ENCODE measurements at regions not wholly inside any gene's neighbourhood (a gene's known extent, or its start where the extent isn't known, plus 50 kb on each side); places are given as distances from the start of the nearest gene placed in this dataset.

DNA sequence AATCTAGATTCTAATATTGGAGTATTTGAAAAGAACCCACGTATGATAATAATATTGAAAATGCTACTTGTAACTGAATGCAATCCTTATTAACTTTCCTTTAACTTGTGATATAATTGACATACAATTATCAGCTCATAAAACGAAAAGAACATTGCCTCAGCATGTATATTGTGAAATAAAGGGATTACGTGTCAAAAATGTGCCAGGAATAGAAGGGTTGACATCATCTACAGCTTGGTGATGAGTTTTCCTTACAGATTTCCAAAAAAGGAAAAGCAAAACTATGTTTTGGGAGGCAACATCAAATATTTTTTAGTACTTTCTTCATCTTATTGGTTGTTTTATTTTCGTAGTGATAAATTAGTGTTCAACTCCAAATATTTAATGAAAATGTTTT, 266.0 kb upstream of the PTGER4 start:
- no peak for DNase-seq

DNA sequence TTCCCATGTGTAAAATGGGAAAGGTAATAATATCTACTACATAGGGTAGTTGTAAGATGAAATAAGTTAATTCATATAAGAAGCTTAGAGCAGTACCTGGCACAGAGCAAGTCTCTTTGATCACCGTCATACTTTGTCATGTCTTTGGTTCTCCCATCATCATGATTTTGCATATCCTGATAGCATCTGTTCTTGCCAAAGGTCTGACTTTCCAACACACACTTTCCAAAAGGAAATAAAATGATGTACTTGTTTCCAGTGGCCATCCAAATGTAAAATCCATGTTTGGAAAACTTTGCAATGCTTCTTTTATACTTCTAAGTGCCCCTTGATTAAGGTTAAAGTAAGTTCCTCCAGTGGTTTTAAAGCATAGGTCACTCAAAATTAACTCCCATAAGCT, 266.9 kb upstream of the PTGER4 start:
- DNase-seq, result no peak

DNA sequence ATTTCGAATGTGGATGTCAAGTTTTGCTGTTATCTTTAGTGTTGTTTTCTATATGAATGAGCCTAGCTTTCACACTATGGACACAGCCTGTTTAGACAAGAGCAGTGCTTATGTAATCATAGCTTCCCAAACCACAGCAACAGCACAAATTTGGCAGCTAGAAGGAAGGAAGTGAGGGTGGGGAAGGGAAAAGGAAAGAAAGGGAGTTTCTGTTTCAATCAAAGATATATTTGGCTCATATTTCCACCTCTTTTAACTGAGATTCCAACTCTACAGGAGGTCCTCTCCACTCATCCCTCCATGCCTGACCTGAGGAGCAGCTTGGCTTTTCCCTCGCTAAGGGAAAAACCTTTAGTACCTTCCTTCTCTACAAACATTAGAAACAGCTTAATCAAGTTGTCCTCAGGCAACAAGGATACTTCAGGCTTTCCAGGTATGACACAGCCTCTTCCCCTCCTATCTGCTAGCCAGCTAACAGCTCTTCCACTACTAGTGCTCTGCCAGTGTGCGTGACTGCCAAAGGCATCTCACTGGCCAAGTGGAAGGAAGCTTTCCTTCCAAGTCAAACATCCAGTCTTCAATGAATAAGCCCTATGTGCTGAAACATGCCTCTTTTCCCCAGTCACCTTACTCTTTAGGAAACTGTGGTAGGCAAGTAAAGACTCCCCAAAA, 268.6 kb upstream of the PTGER4 start:
- no peak for DNase-seq

DNA sequence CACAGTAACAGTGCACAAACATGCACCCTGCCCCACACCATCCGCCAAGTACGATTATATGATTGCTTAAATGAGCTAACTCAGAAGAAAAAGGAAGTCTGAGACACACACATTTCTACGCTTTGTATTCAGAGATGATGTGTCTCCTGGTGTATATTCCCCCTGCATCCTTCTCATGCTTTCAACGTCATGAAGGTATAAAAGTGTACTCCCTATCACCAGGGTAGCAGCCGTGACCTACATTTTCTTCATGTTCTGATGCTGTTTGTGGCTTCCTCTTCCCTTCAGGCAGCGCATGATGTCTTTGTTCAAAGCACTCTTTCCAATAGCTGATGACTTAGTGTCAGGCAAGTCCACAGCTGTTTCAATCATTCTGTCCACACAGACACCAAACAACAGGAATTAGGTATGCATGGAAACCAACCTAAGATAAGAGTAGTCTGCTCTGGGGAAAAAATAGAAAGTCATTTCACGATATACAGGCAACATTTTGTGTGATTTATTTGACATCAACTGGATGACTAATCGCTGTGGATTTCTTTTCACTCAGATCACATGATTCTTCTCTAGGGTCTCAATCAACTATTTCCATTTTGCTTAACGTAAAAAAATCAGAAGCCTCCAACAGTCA, 269.4 kb upstream of the PTGER4 start:
- peak; percentile 91 to 92 for DNase-seq

DNA sequence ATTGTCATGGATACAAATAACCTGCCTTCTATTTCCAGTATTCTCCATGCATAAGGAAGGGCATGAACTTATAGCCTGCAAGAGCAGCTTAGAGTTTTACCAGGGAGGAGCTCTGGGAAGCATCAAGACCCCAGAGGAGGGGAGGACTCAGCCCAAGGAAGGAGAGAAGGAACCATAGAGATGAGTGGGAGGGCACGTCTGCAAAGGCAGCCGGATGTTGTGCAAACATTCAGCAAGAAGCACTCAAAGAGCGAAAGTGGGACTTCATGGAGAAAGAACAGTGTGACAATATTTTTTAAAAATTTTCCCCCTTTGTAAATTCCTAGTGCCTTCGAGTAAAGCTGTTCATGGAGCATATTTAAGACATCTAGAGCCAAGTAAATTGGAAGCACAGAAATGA, 270.1 kb upstream of the PTGER4 start:
- DNase-seq, result peak; percentile 62 to 68

DNA sequence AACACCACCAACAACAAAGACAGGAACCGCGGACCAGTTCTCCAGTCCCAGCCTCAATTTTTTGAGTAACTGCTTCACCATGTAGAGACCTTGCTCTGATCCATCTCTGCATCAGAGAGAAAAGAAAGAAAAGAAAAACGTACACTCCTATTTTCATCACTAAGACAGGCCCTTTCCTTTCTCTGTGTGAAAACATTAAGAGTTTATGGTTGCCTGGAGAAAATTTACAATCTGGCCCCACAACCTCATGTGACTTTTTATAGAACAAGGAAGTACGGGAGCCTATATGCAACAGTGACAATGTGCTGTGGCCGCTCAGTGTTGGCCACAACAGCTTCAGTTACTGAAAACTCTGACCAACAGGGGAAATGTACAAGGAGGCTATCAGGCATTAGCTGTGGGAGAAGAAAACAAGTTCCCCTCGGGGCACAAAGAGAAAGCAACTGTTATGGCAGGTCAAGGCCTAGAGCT, 272.9 kb upstream of the PTGER4 start:
- DNase-seq, result peak; percentile 55 to 56

DNA sequence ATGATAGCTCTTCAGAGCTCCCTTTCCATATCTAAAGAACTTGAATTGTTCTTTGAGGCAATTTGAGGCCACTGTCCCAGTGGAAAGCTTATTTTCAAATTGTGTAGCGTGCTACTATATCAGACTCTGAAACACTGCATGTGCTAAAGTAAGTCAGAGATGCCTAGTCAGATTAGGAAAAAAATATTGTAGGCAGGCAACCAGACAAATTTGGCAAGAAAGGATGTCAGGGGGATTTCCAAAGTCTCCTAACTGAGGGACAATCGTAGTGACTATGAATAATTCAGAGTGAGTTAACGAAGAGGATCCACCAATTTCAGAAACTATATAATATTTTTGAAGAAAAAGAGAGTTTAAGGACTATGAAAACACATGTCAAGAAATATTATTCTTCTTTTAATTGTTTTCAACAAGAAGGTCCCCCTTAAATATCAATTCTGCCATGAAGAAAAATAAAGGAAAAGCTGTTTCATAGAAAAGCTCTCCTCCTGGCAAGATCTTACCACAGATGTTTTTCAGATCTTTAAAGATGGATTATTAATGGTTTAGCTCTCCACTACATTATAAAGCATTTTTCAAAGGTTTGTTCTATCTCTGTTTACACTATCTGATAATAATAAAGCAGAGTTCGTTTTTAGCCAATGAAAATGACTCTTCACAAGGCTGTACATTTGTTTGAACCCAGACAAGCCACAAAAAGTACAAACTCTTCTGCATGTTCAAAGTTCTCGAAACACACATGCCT, 273.5 kb upstream of the PTGER4 start:
- peak; percentile 41 to 75 for DNase-seq

DNA sequence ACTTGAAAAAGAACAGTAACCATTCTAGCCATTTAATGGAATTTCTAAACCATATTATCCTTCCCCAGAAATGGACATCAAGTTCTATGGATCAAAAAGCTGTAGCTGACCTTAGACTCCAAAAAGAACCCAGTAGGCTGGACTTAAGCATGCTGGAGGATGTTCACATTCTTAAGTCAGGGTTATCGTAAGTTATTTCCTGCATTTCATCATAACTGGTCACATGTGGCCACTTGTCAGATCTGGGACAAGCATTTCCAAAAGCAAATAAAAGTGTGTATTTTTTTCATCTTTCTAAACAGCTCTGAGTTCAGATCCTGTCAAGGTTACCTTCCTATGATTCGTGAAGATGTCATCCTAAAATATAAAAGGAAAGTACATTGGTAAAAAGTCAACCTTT, 274.5 kb upstream of the PTGER4 start:
- DNase-seq, result no peak

DNA sequence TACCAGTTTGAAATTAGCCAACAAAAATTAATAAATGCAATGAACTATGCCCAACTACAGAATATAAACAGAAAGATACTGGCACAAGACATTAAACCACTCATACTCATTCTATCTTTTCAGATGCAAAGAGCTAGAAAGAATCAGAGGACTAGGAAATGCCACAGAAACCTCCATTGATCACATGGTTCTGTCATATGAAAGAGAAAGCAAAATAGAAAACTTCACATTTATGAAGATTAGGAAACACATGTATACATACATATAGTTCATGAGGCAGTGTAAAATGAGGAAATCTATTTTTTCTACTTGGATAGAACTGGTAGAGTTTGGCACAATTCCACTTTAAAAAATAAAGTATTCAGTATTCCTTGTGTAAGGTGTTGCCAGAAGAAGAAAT, 275.1 kb upstream of the PTGER4 start:
- peak in 1 of 2 donors; percentile 53 for DNase-seq

DNA sequence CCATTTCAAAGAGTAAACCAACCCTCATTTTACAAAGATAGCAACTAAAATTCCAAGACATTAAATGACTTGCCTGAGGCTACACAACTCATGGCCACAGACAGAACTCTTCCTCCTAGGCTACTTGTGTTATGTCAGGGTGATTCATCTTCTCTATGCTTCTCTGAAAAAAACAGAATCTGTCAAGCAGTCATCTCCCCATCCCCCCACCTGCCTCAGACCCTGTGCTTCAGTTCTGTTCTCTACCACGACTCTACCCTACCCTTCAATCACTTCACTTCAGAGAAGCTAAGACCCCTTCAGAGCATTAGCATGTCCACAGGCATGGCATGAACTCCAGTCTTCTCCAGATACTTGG, 277.7 kb upstream of the PTGER4 start:
- DNase-seq, result peak in 1 of 2 donors; percentile 32

DNA sequence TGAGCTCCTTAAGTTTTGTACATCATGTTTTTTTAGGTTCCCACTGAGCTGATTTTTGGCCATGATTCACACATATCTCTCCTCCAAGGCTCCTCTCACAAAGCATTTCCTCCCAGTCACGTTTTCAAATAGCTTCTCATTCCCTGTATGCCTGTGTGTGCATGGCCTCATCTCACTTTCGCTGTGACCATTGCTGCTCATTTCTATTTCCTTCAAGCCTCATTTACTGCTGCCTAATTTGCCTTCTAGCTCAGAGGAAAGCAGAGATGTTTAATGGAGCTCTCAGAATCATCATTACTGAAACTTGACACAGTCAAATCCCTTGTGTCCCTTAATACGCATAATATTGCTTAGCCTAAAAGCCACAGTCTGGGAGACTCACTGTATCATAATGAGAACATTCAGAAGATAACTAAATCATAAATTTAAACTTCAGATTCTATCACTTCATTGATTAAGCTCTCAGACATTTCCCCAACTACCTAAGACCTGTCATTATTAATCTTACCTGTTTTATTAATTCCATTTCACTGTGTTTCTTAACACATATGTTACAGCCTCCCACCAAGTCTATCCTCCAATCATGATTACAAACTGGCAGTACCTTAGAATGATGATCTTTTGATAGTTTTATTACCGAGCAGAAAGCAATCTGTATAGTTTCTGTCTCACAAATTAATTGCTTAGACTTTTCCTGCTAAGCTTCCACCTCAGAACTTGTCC, 278.3 kb upstream of the PTGER4 start:
- DNase-seq, result no peak

DNA sequence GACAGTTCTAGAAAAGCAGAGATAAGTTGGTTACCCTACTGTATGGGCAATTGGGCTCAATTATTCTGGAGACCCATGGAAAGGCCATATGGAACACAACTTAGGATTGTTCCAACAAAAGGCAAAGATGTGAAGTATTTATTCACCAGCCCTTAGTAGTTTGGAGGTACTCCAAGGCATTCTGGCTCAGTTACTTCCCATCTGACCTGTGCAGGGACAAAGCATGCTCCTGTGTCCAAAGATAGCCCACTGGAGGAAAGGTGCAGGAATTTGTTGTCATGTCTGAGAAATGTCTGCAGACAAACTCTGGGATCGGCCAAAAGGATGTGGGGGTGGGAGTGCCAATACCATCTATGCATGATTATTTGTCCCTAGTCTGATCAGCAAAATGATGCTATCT, 279.5 kb upstream of the PTGER4 start:
- no peak for DNase-seq

DNA sequence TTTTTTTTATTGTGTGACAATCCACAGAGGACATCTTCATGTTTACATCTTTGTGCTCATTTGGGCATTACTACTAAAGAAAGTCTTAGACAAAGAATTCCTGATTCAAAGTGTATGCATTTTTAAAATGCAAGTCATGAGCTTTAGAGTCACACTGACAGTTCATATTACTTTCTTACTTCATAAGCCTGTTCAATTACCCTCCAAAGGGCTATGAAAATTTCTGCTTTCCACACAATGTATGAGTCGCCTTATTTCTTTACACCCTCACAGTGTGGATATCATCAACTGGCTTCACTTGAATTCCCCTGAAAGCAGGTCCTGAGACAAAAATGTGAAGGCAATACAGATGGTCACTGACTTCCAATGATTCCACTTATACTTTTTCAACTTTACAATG, 280.4 kb upstream of the PTGER4 start:
- DNase-seq, result no peak

DNA sequence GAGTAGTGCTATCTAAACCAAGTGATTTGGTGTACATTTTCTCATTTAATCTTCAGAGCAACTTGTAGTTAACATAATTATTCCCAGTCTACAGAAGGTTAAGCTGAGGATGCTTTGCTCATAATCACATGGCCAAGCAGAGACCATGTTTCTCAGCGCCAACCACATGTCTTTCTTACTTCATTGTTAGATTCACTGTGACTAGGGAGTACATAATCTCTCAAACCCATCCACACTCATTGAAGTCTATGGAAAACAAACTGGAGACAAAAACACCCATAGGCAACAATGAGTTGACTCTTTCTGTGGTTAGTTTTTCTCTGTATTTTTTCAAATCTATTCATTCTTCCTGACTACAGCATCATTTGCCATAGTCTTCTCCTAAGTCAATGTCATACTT, 281.7 kb upstream of the PTGER4 start:
- no peak for DNase-seq

DNA sequence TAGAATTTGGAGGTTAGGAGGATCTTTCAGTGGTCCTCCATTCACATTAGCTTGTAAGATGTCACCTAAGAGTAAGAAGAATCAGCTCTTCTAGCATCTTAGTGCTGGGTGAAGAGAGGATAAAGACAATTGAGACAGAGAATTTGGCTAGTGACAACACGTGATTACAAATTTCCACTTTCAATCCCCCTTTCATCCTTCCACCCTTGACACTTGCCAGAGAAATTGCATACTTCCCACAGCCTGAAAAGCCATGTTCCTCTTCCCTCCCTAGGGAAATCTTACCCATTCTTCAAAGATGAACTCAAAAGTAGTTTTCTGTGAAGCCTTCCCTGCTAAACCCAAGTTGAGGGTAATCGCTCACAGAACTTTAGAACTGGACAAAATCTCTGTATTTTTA, 282.6 kb upstream of the PTGER4 start:
- DNase-seq, result no peak

DNA sequence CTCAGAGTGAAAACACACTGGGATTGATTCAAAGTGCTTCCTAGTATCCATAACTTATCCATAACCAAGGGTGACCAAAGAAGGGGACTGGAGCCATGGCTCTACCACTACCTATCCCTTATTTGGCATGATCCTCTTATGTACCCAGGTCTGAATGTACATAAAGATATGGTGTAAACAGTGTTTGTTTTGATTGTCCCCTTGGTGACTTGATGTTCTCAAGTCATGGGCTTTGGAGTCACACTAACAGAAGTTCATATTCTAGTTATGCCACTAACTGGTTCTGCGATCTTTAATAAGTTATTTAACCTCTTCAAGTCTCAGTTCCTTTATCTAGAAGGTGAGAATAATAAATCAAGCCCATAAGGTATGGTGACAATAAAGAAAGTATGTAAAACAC, 283.4 kb upstream of the PTGER4 start:
- no peak for DNase-seq

DNA sequence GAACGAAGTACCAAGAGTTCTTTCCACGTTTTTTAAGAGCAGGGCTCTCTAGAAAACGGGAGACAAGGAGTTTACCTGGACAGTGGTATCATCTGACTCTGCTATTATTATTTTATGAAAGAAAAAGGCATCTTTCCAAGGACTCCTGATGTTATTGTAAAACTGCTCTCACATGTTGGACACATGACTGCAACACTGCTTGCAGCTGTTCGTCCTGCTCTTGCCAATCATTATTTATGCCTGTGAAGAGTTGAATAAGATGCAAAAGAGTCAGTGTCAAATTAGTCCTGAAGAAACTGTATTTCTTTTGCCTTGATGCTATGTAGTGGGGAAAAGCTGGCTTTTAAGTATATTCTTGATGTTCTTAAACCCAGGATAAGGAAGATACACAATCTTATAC, 284.5 kb upstream of the PTGER4 start:
- DNase-seq, result no peak

DNA sequence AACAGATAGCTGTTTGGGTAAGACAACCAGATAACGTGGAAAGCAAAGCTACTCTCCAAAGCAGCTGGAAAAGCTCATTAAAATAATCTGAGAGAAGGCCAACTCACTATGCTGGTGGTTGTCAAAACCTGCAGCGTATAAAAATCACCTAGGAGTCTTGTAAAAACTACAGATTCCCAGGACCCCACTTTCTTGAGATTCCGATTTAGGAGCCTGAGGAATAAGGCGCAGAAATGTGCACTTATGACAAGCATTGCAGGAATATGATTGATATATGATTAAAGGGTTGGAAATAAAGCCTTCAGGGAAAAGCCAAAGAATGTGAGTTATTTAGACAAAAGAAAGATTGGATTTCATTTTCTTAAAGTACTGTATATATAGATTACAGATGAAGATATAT, 285.0 kb upstream of the PTGER4 start:
- no peak for DNase-seq

DNA sequence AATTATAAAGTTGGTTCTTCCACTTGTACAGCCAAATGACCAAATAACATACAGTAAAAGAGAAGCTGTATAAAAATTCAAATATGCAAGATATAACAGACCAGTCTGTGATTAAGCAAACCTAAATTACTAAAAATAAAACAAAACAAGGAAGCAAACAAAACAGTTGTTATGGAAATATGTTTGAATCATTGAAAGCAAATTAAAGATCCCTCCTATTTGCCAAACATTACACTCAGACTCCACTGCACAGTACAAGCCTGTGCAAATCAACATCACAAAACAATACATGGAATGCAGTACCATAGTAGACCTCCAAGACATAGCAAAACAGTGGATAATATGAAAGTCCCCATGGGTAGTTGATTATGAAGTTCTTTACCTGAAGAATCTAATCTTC, 288.1 kb upstream of the PTGER4 start:
- DNase-seq, result no peak

DNA sequence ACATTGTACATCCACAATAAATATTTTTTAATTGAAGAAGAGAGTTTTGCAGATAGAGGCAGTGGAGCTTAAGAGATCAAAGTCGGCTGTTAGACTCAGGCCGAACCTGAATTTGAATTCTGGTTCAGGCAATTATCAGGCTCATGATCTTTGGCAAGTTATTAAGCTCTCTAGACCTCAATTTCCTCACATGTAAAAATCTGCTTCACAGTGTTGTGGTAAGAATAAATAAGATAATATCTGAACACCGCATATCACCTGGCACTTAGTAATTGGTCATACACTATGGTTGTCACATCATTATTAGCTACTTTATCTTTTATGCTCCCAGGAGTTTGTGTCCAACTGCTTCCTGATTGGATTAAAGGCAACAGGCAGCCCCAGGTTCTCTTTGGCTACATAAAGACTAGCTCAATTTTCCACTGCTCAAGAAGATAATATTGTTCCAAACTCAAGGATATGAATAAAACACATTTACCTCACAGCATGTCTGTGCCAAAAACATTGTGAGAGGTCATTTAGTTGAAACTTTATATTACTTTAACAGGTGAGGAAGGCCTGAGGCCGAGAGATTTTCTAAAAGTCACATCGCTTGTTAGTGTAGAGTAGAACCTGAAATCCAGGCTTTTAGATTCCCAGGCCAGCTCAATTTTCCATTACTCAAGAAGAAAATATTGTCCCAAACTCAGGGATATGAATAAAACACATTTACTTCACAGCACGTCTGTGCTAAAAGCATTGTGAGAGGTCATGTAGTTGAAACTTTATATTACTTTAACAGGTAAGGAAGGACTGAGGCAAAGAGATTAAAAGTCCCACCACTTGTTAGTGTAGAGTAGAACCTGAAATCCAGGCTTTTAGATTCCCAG, 289.2 kb upstream of the PTGER4 start:
- peak in 1 of 2 donors; percentile 54 for DNase-seq

DNA sequence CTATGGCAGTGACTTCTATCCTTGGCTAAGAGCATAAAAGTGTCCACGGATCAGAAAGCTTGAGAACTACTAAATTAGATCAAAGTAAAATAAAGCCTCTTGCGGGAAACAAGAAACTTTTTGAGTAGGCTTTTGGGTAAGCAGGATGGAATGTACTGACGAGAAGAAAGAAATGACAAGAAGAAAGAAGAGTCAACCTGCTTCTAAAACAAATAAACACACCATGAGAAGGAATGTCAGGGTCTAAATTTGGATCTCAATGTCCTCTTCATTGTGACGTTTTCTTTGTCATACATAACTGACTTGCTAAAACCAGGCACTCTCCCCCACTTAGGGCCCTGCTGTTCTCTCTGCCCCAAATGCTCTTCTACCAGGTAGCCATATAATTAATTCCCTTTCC, 290.1 kb upstream of the PTGER4 start:
- no peak for DNase-seq

DNA sequence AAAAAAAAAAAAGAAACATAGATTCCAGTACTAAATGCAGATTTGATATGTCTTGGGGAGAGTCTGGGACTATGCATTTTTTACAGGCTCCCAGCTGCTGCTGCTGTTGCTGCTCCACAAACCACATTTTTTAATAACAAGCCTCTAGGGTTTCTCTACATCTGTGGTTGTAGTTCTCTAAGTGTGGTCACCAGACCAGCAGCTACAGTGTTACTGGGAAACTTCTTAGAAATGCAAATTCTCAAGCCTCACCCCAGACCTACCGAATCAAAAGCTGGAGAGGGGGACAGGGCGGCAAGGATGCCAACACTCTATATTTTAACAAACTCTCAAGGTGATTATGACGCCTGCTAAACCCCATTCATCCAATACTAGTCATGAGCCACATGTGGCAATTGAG, 293.4 kb upstream of the PTGER4 start:
- peak; percentile 42 to 56 for DNase-seq

DNA sequence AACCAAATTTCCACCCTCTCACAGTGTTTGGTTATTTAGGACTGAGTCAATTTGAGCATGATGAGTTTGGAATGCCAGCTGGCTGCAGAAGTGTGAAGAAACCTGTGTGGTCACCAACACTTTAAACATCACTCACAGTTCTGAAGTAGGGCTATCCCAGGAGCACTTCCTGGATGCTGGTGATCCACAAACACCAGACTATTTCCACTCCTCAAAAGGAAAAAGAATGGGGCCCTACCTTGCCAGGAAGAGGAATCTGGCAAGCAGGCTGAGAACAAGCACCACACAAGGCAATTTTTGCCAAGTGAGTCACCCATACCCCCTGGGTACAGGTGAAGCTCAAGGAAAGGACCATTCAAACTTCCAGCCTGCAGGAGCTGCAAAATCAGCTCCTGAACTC, 294.2 kb upstream of the PTGER4 start:
- DNase-seq, result no peak

Measured in CD4-positive, alpha-beta T cell treated with Interleukin-1 beta for 1 hour (primary cell).